ENCODE measurements at regions not wholly inside any gene's neighbourhood (a gene's known extent, or its start where the extent isn't known, plus 50 kb on each side); places are given as distances from the start of the nearest gene placed in this dataset.
"Not testable (repeated sequence)": the region's sequence is repeated elsewhere in the genome, so short reads cannot be mapped to it uniquely, and the experiment has no call there.

GRCh38 chr9:30935730-30936129 is 1448.7 kb upstream of the ACO1 start:
- Mint-ChIP-seq H3K36me3 (no peaks in the 10 kb centered on the region), H3K27ac (no peak overlapping the region), H3K9me3 (no peaks in the 10 kb centered on the region)
- ATAC-seq (no peak), DNase-seq (ENCODE audit: low spot score in 2 of 2) (no peak)

- no peak for DNase-seq (ENCODE audit: low spot score in 2 of 2)
- no peak for ATAC-seq
- no peaks in the 10 kb centered on the region for H3K9me3 Mint-ChIP-seq
- no peak overlapping the region for H3K27ac Mint-ChIP-seq
- no peaks in the 10 kb centered on the region for H3K36me3 Mint-ChIP-seq
These were observed 1447.3 kb upstream of the ACO1 start for GRCh38 chr9:30937106-30937505.

GRCh38 chr9:30942852-30943251 is 1441.6 kb upstream of the ACO1 start:
- H3K36me3 Mint-ChIP-seq; H3K9me3 Mint-ChIP-seq; ATAC-seq; DNase-seq (ENCODE audit: low spot score in 2 of 2): not testable (repeated sequence)
- peak overlapping the region in 1 of 2 donors; percentile 33 for H3K27ac Mint-ChIP-seq

- ATAC-seq, result no peak
- Mint-ChIP-seq H3K9me3 (peaks cover under 1 to 8% of the 10 kb centered on the region in 2 donors), H3K36me3 (no peaks in the 10 kb centered on the region), H3K27ac (no peak overlapping the region)
- DNase-seq (ENCODE audit: low spot score in 2 of 2), result no peak
These were observed 1440.8 kb upstream of the ACO1 start for GRCh38 chr9:30943446-30944224.

GRCh38 chr9:30944225-30944569 is 1440.2 kb upstream of the ACO1 start:
- ATAC-seq, result no peak
- Mint-ChIP-seq H3K9me3 (peaks cover 6 to 13% of the 10 kb centered on the region in 2 donors), H3K27ac (no peak overlapping the region), H3K36me3 (no peaks in the 10 kb centered on the region)
- no peak for DNase-seq (ENCODE audit: low spot score in 2 of 2)

- Mint-ChIP-seq H3K27ac (no peak overlapping the region), H3K36me3 (no peaks in the 10 kb centered on the region), H3K9me3 (peaks cover 7 to 14% of the 10 kb centered on the region in 2 donors)
- ATAC-seq (no peak), DNase-seq (ENCODE audit: low spot score in 2 of 2) (no peak)
These were observed 1439.6 kb upstream of the ACO1 start for GRCh38 chr9:30944741-30945280.

- H3K36me3 Mint-ChIP-seq, result no peaks in the 10 kb centered on the region
- DNase-seq (ENCODE audit: low spot score in 2 of 2), result no peak
- no peak for ATAC-seq
- no peaks in the 10 kb centered on the region for H3K9me3 Mint-ChIP-seq
- no peak overlapping the region for H3K27ac Mint-ChIP-seq
These were observed 1420.1 kb upstream of the ACO1 start for GRCh38 chr9:30964332-30964731.

- no peak for ATAC-seq
- Mint-ChIP-seq H3K9me3 (no peaks in the 10 kb centered on the region), H3K27ac (no peak overlapping the region), H3K36me3 (no peaks in the 10 kb centered on the region)
- no peak for DNase-seq (ENCODE audit: low spot score in 2 of 2)
These were observed 1417.0 kb upstream of the ACO1 start for GRCh38 chr9:30967476-30967875.

GRCh38 chr9:30970186-30970585 is 1414.3 kb upstream of the ACO1 start:
- DNase-seq (ENCODE audit: low spot score in 2 of 2) (no peak), ATAC-seq (no peak)
- no peaks in the 10 kb centered on the region for H3K9me3 Mint-ChIP-seq
- H3K36me3 Mint-ChIP-seq, result no peaks in the 10 kb centered on the region
- H3K27ac Mint-ChIP-seq, result no peak overlapping the region

- Mint-ChIP-seq H3K27ac (no peak overlapping the region), H3K36me3 (no peaks in the 10 kb centered on the region), H3K9me3 (no peaks in the 10 kb centered on the region)
- DNase-seq (ENCODE audit: low spot score in 2 of 2) (no peak), ATAC-seq (no peak)
These were observed 1413.6 kb upstream of the ACO1 start for GRCh38 chr9:30970812-30971211.

- Mint-ChIP-seq H3K9me3 (no peaks in the 10 kb centered on the region), H3K36me3 (no peaks in the 10 kb centered on the region)
- no peak for DNase-seq (ENCODE audit: low spot score in 2 of 2)
These were observed 1411.8 kb upstream of the ACO1 start for GRCh38 chr9:30972654-30973053.

GRCh38 chr9:30977965-30978364 is 1406.5 kb upstream of the ACO1 start:
- Mint-ChIP-seq H3K27ac (no peak overlapping the region), H3K9me3 (peaks cover 9 to 13% of the 10 kb centered on the region in 2 donors), H3K36me3 (peaks cover 0 to 5% of the 10 kb centered on the region in 2 donors)
- ATAC-seq, result no peak
- no peak for DNase-seq (ENCODE audit: low spot score in 2 of 2)

More at GRCh38 chr9:30972654-30973053, 1411.8 kb upstream of the ACO1 start:
- no peak overlapping the region for H3K27ac Mint-ChIP-seq
- ATAC-seq, result no peak

GRCh38 chr9:30982301-30982700 is 1402.1 kb upstream of the ACO1 start:
- Mint-ChIP-seq H3K9me3 (peaks cover 11 to 14% of the 10 kb centered on the region in 2 donors), H3K27ac (no peak overlapping the region), H3K36me3 (peaks cover 0 to 5% of the 10 kb centered on the region in 2 donors)
- DNase-seq (ENCODE audit: low spot score in 2 of 2) (no peak), ATAC-seq (no peak)

- ATAC-seq, result no peak
- Mint-ChIP-seq H3K36me3 (no peaks in the 10 kb centered on the region), H3K9me3 (no peaks in the 10 kb centered on the region), H3K27ac (no peak overlapping the region)
- DNase-seq (ENCODE audit: low spot score in 2 of 2), result no peak
These were observed 1388.3 kb upstream of the ACO1 start for GRCh38 chr9:30995956-30996738.

GRCh38 chr9:30996761-30997160 is 1387.7 kb upstream of the ACO1 start:
- no peak for DNase-seq (ENCODE audit: low spot score in 2 of 2)
- Mint-ChIP-seq H3K36me3 (no peaks in the 10 kb centered on the region), H3K27ac (no peak overlapping the region), H3K9me3 (peaks cover 0 to 1% of the 10 kb centered on the region in 2 donors)
- no peak for ATAC-seq

- ATAC-seq (no peak), DNase-seq (ENCODE audit: low spot score in 2 of 2) (no peak)
- H3K27ac Mint-ChIP-seq, result no peak overlapping the region
- H3K36me3 Mint-ChIP-seq, result no peaks in the 10 kb centered on the region
- H3K9me3 Mint-ChIP-seq, result peaks cover 0 to 5% of the 10 kb centered on the region in 2 donors
These were observed 1387.2 kb upstream of the ACO1 start for GRCh38 chr9:30997291-30997690.

- H3K27ac Mint-ChIP-seq, result no peak overlapping the region
- no peak for DNase-seq (ENCODE audit: low spot score in 2 of 2)
- peaks cover 8 to 11% of the 10 kb centered on the region in 2 donors for H3K9me3 Mint-ChIP-seq
- ATAC-seq, result no peak
- H3K36me3 Mint-ChIP-seq, result peaks cover 0 to 6% of the 10 kb centered on the region in 2 donors
These were observed 1379.3 kb upstream of the ACO1 start for GRCh38 chr9:31005086-31005665.
